Activated CD8-positive, alpha-beta T cell treated with anti-CD3 and anti-CD28 coated beads for 36 hours (primary cell): ENCODE measurements at regions not wholly inside any gene's neighbourhood (a gene's known extent, or its start where the extent isn't known, plus 50 kb on each side); places are given as distances from the start of the nearest gene placed in this dataset.

Experiments used
- ATAC-seq: fragments of 200-7000 bp; cut with Tn5 transposase; one replicate; pipeline ENCODE4 v1.10.0; 2021; ENCODE audit warnings: mild to moderate bottlenecking, moderate library complexity
- CTCF ChIA-PET: fragments of 350-600 bp; sonication (Branson Sonifier 250); formaldehyde crosslinking; loops from one replicate; lab custom pipeline; 2021; ENCODE audit warnings: antibody characterized with exemption; lab: Charles Lee
- POLR2A ChIA-PET: fragments of 350-600 bp; sonication (Branson Sonifier 250); formaldehyde crosslinking; loops from one replicate; lab custom pipeline; 2021; ENCODE audit warnings: antibody characterized with exemption; lab: Charles Lee
- DNase-seq: peaks from one replicate; pipeline ENCODE4 v3.0.0-alpha.2; 2020
- H3K27ac Mint-ChIP-seq: one replicate; pipeline ENCODE4 v1.8.0; 2021; ENCODE audit warnings: mild to moderate bottlenecking, mixed read lengths
- H3K27me3 Mint-ChIP-seq: one replicate; pipeline ENCODE4 v1.8.0; 2021; ENCODE audit warnings: mixed read lengths
- H3K36me3 Mint-ChIP-seq: one replicate; pipeline ENCODE4 v1.8.0; 2021; ENCODE audit warnings: low read depth, mixed read lengths
- H3K4me1 Mint-ChIP-seq: one replicate; pipeline ENCODE4 v1.8.0; 2021; ENCODE audit warnings: low read depth, mixed read lengths
- H3K4me3 Mint-ChIP-seq: one replicate; pipeline ENCODE4 v1.8.0; 2021; ENCODE audit warnings: mild to moderate bottlenecking, moderate library complexity, mixed read lengths
- H3K9me3 Mint-ChIP-seq: one replicate; pipeline ENCODE4 v1.8.0; 2021; ENCODE audit warnings: mixed read lengths
- CTCF ChIP-seq: fragments of 200-600 bp; IDR thresholded peaks from one replicate; pipeline ENCODE4 v1.8.0; 2022; ENCODE audit warnings: antibody characterized with exemption, mild to moderate bottlenecking
- intact Hi-C: fragments of 100-400 bp; cut with micrococcal nuclease; formaldehyde crosslinking; loops from one replicate; pipeline ENCODE4 v1.10.0; 2022

GRCh38 chr6:105825210-105825609 is 260.9 kb upstream of the PRDM1 start:
- H3K36me3 Mint-ChIP-seq = no peaks in the 10 kb centered on the region
- POLR2A ChIA-PET = no interaction called here
- no peak overlapping the region for H3K27ac Mint-ChIP-seq
- CTCF ChIA-PET = no interaction called here
- no peak for TF ChIP-seq CTCF
- H3K4me3 Mint-ChIP-seq = no peak overlapping the region
- no peaks in the 10 kb centered on the region for H3K4me1 Mint-ChIP-seq
- DNase-seq (no peak), ATAC-seq (no peak)
- no peaks in the 10 kb centered on the region for H3K9me3 Mint-ChIP-seq
- peaks cover 6% of the 10 kb centered on the region for H3K27me3 Mint-ChIP-seq
- intact Hi-C loops = no loop called here

- intact Hi-C loops = no loop called here
- POLR2A ChIA-PET = no interaction called here
- no peaks in the 10 kb centered on the region for H3K9me3 Mint-ChIP-seq
- DNase-seq (no peak), ATAC-seq (no peak)
- H3K27me3 Mint-ChIP-seq = peaks cover 7% of the 10 kb centered on the region
- no peaks in the 10 kb centered on the region for H3K36me3 Mint-ChIP-seq
- CTCF ChIA-PET = no interaction called here
- no peak overlapping the region for H3K4me3 Mint-ChIP-seq
- H3K27ac Mint-ChIP-seq = no peak overlapping the region
- no peaks in the 10 kb centered on the region for H3K4me1 Mint-ChIP-seq
- no peak for TF ChIP-seq CTCF
Observed at GRCh38 chr6:105824732-105825131, 261.4 kb upstream of the PRDM1 start.

- ChIA-PET CTCF (no interaction called here), POLR2A (no interaction called here)
- Mint-ChIP-seq H3K36me3 (no peaks in the 10 kb centered on the region), H3K9me3 (no peaks in the 10 kb centered on the region), H3K4me1 (no peaks in the 10 kb centered on the region), H3K27ac (no peak overlapping the region), H3K27me3 (peaks cover 10% of the 10 kb centered on the region), H3K4me3 (no peak overlapping the region)
- ATAC-seq (no peak), DNase-seq (no peak)
- intact Hi-C loops = no loop called here
- TF ChIP-seq CTCF = no peak
Observed at GRCh38 chr6:105821777-105822176, 264.4 kb upstream of the PRDM1 start.

GRCh38 chr6:105821027-105821426 is 265.1 kb upstream of the PRDM1 start:
- POLR2A ChIA-PET = no interaction called here
- Mint-ChIP-seq H3K27ac (no peak overlapping the region), H3K4me1 (no peaks in the 10 kb centered on the region), H3K4me3 (no peak overlapping the region), H3K9me3 (no peaks in the 10 kb centered on the region), H3K27me3 (peaks cover 6% of the 10 kb centered on the region), H3K36me3 (no peaks in the 10 kb centered on the region)
- no peak for TF ChIP-seq CTCF
- CTCF ChIA-PET = no interaction called here
- intact Hi-C loops = no loop called here
- no peak for ATAC-seq
- no peak for DNase-seq

GRCh38 chr6:105819745-105820144 is 266.4 kb upstream of the PRDM1 start:
- CTCF ChIA-PET = no interaction called here
- H3K4me3 Mint-ChIP-seq = no peak overlapping the region

More at GRCh38 chr6:105819745-105820144, 266.4 kb upstream of the PRDM1 start:
- Mint-ChIP-seq H3K36me3 (no peaks in the 10 kb centered on the region), H3K27me3 (peaks cover 6% of the 10 kb centered on the region), H3K27ac (no peak overlapping the region), H3K4me1 (peaks cover 11% of the 10 kb centered on the region), H3K9me3 (no peaks in the 10 kb centered on the region)
- POLR2A ChIA-PET = no interaction called here
- no peak for TF ChIP-seq CTCF
- ATAC-seq (no peak), DNase-seq (no peak)
- intact Hi-C loops = no loop called here
